SK-MEL-5 (cell line): ENCODE measurements at regions not wholly inside any gene's neighbourhood (a gene's known extent, or its start where the extent isn't known, plus 50 kb on each side); places are given as distances from the start of the nearest gene placed in this dataset.

Experiments used
- DNase-seq: peaks from one replicate; pipeline ENCODE4 v3.0.0-alpha.2; 2016; ENCODE audit warnings: low read depth, low spot score
- in situ Hi-C: cut with HindIII; loops from 2 replicates; pipeline ENCODE4 v1.10.0; 2016; ENCODE audit warnings: low sequenced_read_pairs, high pct_unique_total_duplicates, low pct_unique_long_range_greater_than_20kb

DNA sequence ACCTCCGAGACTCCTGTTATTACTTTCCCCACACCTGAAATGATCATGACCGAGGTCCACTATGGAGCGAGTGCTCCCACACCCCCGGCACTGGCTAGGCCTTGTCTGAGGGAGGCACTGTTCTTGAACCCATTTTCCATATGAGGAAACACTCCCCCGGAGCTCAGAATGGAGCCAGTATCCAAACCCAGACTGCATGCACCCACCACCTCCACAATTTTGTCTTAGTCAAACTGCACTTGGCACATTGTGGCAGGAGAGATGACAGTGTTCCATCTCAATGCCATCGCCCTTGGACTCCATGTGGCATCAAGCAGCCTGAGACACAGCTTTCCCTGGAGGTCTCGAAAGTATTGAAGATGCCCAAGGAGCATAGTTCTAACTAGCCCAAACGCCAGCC is 154.1 kb downstream of the NUP210 start:
- in situ Hi-C loops, result no loop called here
- DNase-seq, result no peak

DNA sequence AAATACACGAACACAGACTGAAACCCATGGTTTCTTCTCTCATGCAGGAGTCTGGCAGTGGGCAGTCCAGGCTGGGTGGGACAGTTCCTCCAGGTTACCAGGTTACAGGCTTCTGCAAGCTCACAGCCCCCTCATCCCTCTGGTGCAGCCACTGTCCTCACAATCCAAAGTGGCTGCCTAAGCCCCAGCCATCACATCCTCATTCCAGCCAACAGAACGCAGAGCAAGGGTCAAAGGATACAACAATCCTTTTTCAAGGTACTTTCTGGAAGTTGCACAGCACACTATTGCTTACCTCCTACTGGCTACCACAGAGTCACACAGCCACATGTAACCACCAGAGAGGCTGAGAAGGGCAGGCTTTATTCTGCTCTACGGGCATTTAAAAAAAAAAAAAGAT is 154.6 kb downstream of the NUP210 start:
- no peak for DNase-seq
- in situ Hi-C loops, result no loop called here

DNA sequence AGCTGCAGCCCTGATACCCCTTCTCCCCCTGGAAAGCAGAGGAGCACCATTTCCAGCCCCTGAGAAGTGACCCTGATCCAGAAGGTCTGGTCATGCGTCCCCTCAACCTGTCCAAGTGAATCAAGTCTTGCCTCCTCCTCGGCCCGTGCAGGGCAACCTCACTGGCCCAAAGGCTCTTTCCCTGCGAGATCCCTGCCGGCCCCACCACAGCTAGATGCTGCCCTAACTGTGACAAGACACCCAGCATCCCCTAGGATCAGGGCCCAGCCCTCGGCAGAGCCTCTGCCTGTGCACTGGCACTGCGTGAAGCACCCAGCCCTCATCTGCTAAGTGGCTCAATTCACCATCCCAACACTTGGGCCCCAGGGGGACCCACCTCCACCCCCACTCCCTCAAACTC is 155.1 kb downstream of the NUP210 start:
- DNase-seq, result no peak
- in situ Hi-C loops, result no loop called here

DNA sequence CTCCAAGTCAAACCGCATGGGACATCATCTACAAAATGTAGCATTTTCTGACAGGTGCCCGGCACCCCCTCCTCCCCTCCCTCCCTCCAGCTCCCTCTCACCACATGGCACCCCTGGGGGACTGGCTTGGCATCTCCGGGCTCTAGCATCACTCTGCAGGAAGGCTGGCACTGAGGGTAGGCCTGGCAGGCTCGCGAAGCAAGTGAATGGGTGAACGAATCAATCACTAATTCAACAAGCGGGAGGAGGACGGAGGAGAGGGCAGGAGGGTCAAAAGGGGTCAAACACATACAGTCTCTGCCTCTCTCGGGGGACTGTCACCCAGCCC is 155.7 kb downstream of the NUP210 start:
- in situ Hi-C loops, result no loop called here
- no peak for DNase-seq

DNA sequence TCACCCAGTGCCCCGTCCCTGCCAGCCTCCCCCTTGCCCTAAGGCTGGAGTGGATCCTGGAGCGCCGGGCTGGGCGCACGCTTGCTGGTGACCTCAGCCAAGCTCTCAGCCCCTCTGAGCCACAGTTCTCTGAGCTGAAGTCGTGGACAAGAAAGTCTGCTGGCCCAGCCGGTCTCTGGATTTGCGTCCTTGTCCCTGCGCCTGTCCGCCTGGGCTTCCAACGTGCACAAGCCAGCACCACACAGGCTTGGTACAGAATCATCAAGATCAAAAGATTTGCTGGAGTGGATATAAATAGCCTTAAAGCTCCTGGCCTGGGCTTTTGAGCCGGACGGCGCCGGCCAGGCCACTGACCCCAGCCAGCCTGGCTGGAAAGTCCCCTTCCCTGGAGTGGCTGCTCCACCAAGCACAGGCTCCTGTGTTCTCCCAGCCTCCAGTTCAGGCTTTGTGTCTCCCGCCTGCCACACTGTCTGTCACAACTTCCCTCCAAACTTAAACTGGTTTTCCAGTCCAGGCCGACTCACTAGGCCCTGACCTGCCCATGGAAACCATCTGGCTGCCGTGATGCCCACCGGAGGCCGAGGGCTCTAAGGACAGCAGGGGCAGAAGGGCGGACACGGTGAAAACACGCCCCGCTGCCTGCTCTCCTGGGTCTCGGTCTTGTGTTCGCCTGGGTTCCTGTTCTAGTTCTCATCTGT is 156.2 kb downstream of the NUP210 start:
- no peak for DNase-seq
- in situ Hi-C loops, result no loop called here

DNA sequence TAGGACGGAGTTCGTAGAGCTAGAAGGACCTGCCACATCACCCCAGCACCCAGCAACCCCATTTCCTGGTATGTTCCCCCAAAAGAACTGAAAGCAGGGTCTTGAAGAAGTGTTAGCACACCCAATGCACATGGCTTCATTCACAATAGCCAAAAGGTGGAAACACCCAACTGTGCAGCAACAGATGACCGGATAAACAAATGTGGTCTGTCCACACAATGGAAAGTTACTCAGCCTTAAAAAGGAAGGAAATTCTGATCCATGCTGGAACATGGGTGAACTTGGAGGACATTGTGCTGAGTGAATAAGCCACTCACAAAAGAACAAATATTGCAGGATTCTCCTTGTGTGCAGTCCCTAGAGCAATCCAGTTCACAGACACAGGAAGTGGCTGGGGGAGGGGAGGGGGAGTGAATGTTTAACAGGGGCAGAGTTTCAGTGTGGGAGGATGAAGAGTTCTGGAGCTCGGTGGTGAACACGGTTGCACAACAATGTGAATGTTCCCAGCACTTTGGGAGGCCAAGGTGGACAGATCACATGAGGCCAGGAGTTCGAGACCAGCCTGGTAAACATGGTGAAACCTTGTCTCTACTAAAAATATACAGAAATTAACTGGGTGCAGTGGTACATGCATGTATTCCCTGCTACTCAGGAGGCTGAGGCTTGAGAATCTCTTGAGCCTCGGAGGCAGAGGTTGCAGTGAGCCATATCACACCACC is 157.5 kb downstream of the NUP210 start:
- no peak for DNase-seq
- in situ Hi-C loops, result no loop called here

DNA sequence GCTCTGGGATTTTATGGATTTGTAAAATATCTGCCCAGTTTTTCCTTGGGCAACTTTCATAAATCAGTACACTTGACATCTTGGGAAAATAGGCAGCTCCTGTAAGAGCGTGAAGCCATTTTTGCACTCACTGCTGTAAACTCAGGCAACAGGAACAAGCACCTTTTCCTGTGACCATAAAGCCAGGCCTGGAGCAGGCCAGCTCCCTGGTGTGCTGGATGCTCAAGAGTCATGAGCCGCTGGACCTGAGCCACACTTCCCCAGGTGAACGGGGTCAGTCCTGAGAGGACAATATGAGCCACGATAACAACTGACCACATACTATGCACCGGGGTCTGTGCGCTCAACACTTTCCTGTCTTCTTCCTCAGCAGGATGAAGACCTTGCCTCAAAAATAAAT is 158.2 kb downstream of the NUP210 start:
- in situ Hi-C loops, result no loop called here
- no peak for DNase-seq

DNA sequence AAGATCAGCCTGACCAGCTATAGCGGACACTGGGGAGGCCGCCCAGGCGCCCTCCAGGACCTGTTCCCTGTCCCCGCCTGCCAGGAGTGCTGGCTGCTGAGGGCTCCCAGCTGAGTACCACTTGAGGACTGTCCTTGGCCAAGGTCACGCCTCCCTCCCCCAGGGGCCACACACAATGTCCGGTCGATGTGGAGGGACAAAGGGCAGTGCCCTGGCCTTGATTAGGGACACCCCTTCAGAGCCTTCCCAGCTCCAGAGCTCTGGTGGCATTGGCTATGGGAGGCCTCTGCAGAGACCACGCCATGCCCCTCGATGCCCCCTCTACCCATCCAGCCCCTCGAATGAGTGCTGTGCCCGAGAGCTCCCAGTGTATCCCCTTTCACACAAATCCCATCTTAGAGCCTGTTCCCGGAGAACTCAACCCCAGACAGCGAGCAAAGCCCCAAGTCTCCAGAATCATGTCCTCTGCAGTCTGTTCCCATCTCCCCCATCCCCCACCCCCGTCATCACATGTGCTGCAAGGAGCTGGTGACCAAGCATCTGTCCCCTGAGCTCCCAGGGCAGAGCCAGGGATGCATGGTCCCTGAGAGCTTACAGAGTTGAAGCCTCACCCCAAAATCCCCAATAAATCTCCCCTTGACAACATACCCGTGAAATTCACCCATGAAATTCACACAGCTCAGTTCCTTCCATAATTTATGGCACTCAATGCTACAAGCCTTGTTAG is 158.9 kb downstream of the NUP210 start:
- no peak for DNase-seq
- in situ Hi-C loops, result no loop called here

DNA sequence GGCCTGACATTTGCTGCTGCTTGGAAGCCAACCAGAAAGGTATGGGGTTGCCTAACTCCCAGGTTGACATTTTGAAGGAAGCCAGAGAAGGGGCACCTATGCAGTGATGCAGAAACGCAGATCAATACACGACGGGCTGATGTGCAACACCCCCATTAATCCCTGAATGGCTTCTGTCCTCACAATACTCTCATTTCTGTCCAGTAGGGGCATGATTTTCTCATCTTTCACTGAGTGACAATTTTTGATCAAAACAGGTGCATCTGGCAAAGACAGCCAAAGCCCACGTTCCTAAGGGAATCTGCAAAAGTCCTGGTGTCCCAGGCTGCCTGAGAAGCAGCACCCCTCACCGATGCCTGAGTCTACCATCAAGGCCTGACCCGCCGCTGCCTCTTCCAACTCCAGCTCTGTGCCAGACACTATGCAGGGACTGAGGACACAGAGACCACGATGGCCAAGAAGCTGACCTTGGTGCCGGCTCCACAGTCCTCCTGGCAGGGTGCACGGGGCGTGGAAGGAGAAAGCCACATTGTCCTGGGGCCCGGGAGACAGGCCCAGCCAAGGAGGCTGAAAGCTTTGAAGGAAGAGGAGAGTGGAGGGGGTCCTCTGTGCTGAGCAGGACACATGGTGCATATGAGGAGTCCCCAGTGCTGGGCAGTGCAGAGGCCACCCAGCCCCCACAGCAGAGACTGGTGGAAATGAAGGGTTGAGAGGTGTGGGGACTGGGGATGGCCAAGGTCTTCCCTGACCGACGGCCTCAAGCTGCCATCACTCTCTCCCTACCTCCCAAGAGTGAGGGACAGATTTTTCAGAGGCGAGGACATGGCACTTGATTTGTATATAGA is 159.6 kb downstream of the NUP210 start:
- DNase-seq, result no peak
- in situ Hi-C loops, result no loop called here

DNA sequence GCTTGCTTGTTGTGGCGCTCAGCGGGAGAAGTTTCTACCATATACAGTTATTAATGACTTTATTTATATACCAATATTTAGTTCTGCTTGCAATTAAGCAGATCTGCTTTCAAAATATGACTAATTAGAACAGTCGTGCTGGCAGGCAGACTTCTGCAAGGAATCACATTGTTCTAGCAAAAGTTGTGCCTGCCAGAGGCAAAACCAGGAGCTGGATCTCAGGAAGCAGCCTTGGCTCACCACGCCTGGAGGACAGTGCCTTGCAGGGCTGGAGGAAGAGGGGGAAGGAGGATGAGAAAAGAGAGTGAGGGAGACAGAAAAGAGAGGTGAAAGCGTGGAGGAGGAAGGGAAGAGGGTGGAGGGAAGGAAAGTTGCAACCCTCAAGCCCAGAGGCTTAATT is 160.3 kb downstream of the NUP210 start:
- in situ Hi-C loops, result no loop called here
- no peak for DNase-seq

DNA sequence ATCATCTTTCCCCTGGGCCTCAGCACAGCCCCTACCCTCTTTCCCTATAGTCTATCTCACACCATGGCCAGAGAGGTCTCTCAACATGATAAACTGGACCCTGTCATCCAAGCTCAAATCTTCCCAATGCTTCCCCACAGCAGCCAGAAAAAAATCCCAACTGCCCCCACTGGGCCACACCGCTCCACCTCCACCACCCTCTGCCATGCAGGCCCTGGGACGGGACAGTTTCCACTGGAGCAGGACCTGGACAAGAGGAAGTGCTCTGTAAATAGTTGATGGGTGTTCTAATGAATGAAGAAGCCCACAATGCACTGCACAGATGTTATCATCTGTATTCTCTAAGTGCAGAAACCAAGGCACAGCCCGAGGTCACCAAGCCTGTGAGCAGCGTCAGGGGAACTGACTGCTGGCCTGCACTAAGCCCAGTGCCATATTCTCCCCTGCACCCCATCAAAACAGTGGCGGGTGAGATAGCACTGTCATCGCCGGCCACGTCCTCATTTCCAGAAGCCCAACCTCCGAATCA is 161.1 kb downstream of the NUP210 start:
- in situ Hi-C loops, result no loop called here
- no peak for DNase-seq

DNA sequence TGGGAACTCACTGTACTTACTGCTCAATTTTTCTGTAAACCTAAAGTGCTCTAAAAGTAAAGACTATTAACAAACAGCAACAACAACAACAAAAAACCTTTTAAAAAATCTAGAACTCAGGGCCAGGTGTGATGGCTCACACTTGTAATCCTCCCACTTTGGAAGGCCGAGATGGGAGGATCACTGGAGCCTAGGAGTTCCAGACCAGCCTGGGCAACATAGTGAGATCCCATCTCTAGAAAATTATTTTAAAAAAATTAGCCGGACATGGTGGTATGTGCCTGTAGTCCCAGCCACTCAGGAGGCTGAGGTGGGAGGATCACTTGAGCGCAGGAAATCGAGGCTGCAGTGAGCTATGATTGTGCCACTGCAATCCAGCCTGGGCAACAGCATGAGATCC is 161.8 kb downstream of the NUP210 start:
- no peak for DNase-seq
- in situ Hi-C loops, result no loop called here

DNA sequence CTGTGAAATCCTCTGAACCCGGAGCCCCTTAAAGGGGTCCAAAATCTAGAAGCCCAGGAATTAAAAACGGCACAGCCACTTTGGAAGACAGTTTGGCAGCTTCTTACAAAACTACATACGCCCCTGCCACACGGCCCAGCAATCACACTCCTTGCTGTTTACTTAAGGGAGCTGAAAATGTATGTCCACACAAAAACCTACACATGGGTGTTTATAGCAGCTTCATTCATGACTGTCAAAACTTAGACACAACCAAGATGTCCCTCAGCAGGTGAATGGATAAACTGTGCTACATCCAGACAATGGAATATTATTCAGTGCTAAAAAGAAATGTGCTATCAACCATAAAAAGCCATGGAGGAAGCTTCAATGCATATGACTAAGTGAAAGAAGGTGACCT is 162.5 kb downstream of the NUP210 start:
- DNase-seq, result no peak

DNA sequence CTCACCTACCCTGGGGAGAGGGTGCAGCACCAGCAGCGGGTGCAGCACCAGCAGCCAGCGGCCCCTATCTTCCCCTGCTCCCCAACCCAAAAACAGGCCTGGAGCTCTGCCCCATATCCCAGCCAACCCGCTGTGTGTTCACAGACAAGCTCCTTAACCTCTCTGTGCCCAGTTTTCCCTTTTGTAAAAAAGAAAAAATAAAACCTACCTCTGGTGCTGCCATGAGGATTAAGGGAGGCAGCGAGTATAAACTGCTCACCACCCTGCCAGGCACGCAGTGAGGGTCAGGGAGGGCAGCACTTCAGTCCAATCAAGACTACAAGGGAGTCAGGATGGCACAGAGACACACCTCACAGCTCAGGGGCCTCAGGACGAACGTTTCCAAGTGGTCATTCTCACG is 163.3 kb downstream of the NUP210 start:
- no peak for DNase-seq
- in situ Hi-C loops, result no loop called here

More for the DNA sequence above, 162.5 kb downstream of the NUP210 start:
- in situ Hi-C loops, result no loop called here

DNA sequence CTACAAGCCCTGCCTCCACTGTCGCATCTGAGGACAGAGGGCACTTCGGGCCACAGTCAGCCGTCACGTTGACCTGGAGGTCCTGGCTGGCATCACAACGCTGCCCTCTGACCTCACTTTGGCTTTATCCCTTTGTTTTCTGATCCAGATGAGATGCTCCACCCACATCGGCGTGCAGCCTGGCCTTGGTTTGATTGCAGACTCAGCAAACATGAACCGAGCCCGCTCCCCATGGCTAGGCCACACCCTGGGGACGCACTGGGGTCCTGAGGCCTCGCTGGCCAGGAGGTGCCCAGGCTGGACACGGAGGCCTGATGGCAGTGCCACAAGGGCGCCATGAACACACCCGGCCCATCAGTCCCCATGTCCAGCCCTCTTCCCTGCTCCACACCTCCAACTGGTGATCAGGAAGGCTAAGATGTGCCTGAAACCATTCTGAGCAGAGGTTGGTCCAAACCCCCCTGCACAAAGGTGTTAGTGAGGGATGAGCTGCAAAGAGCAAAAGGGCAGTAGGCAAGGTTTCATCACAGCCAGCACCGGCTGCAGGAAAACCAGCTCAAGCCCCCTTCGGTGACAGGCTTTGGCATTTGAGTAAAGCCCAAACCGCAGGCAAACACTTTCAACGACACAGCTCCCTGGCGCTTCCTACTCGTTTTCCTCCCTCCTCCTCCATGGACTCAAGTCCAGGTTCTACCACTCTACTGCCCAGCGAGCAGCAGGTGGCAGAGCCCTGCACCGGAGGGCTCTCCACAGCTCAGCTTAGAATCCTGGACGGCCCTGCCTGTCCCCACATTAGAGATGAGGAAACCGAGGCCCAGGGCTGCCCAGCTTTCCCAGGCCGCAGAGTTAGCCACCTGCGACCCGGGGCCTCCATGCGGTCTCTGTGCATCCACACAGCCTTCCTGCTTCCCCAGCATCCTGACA is 165.8 kb downstream of the NUP210 start:
- DNase-seq, result no peak
- in situ Hi-C loops, result no loop called here

DNA sequence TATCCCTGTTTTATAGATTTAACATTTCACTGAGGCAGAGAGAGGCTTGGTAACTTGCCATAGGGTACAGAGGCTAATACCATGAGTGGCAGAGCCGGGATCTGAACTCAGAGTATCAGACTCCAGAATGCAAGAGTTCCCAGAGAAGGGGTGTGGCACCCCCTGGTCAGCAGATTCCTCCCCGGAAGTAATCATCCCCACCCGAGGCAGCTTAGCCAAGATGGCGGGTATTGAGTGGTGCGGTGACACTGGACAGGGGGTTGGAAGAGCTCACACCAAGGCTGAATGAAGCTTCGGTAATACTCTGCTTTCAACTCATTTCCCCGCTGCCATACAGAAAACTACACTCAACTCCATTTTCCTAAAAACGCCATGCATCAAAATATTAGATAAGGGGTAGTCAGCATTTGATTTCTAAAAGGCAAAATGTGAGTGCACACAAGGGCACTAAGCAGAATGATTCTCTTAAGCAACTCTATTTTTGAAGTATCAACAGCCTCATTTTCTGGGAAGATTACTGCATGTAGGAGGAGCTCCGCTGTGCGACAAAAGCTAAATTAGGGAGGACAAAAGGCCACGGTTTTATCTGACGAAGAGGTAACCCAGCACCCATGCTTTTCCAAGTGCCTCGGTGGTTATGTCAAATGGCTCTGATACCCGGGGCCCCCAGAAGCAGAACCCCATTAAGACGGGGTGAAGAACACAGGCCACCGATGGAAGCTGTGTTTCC is 166.7 kb downstream of the NUP210 start:
- no peak for DNase-seq
- in situ Hi-C loops, result no loop called here
